ENCODE measurements at regions not wholly inside any gene's neighbourhood (a gene's known extent, or its start where the extent isn't known, plus 50 kb on each side); places are given as distances from the start of the nearest gene placed in this dataset.
A peak's percentile ranks its signal among the peaks of the same experiment; 100 is the strongest.
"Not testable (repeated sequence)": the region's sequence is repeated elsewhere in the genome, so short reads cannot be mapped to it uniquely, and the experiment has no call there.

DNA sequence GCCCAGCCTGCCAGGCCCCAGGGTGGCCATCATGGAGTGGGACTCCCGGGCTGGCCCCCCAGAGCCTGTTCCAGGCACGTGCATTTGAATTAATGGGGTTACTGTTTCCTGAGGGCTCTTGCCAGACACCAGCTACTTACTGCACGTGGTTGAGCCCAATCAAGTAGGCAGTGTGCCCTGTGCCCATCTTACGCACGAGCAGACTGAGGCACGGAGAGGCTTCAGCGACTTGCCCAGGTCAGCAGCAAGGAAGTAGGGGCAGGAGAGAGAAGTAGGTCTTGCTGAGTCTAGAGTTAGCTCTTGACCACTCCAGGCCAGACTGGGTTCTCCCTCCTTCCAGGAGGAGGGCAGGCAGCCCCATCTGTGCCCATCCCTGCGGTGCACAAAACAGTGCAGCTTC lies 67.7 kb downstream of the DIO3 start:
- intact Hi-C loops (cut with DNase I), result loop anchor here (2.0 to 5.0 kb wide), 3 partner anchors 777 to 1244 kb away; no protein-coding TSS in a partner anchor

DNA sequence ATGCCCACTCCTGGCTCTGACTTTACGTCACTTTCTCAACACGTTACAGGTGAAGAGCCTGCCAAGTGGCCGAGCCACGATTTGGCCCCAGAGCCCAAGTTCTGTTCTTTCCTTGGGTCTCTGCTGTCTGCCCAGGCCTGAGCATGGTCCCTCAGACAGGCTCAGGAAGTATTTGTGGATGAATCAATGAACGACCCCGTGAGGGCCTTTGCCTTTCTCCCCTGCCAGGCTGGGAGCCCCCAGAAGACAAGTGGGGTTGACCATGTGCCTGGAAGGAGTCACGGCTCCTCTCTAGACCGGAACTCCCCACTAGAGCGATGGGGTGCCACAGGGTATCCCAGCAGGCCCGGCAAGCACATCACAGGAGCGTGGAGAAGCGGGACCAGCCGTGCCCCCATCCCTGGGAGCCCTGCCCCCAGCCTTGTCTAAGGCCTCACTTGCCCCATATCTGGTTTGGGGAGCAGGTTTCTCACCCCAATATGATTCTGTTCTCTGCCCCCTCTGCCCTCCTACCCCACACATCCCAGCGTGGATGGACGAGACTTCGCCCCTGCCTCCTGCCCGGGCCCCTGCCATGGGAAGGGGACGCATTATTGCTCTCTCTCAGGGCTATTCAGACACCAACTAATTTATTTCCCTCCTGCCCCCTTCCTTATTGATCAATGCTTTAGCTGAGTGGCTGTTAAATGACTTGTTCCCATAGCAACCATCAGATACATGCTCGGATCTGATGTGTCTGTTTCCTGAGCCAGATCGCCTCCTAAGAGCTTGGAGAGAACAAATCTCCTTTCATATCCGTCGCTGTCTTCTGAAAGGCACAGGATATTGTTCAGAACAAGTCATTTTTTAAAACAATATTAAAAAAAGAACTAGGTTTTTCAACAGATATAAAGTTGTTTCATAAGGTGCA lies 69.0 kb downstream of the DIO3 start:
- H3K36me3 ChIP-seq, result no peaks in the 10 kb centered on the region
- TF ChIP-seq POLR2AphosphoS5 (IDR thresholded peaks at IDR 0.05), result no peak
- peaks cover 0 to 13% (median under 1%) of the 10 kb centered on the region in 4 donors for H3K27me3 ChIP-seq
- no peak overlapping the region for H3K4me3 ChIP-seq
- no peak overlapping the region for H3K27ac ChIP-seq (replicated peaks in 1 of 4)
- intact Hi-C loops (cut with DNase I), result no loop called here
- WGBS, result 91% methylated on average over 22 of the region's 22 CpGs
- H3K9me3 ChIP-seq, result no peaks in the 10 kb centered on the region
- no peak for DNase-seq (ENCODE audit: extremely low spot score)
- H3K4me1 ChIP-seq, result peaks cover 12 to 15% (median 14%) of the 10 kb centered on the region in 4 donors

More for the DNA sequence above, 67.7 kb downstream of the DIO3 start:
- Histone ChIP-seq H3K27ac (replicated peaks in 1 of 4) (no peak overlapping the region), H3K36me3 (no peaks in the 10 kb centered on the region), H3K4me1 (peaks cover 12 to 15% (median 14%) of the 10 kb centered on the region in 4 donors), H3K9me3 (no peaks in the 10 kb centered on the region), H3K27me3 (peaks cover 0 to under 1% (median 0%) of the 10 kb centered on the region in 4 donors), H3K4me3 (peak overlapping the region in 3 of 4 donors; percentile 31 to 42 (median 36))
- TF ChIP-seq POLR2A (IDR thresholded peaks at IDR 0.05; ENCODE audit: low read depth) (no peak), POLR2AphosphoS5 (IDR thresholded peaks at IDR 0.05) (no peak), EP300 (IDR thresholded peaks at IDR 0.05) (no peak)
- TF ChIP-seq, protein P1, sequence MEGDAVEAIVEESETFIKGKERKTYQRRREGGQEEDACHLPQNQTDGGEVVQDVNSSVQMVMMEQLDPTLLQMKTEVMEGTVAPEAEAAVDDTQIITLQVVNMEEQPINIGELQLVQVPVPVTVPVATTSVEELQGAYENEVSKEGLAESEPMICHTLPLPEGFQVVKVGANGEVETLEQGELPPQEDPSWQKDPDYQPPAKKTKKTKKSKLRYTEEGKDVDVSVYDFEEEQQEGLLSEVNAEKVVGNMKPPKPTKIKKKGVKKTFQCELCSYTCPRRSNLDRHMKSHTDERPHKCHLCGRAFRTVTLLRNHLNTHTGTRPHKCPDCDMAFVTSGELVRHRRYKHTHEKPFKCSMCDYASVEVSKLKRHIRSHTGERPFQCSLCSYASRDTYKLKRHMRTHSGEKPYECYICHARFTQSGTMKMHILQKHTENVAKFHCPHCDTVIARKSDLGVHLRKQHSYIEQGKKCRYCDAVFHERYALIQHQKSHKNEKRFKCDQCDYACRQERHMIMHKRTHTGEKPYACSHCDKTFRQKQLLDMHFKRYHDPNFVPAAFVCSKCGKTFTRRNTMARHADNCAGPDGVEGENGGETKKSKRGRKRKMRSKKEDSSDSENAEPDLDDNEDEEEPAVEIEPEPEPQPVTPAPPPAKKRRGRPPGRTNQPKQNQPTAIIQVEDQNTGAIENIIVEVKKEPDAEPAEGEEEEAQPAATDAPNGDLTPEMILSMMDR (IDR thresholded peaks at IDR 0.05), result no peak
- WGBS, result 84% methylated on average over 5 of the region's 8 CpGs
- DNase-seq (ENCODE audit: extremely low spot score), result no peak

- H3K4me3 ChIP-seq, result no peak overlapping the region
- H3K27ac ChIP-seq (replicated peaks in 1 of 4), result no peak overlapping the region
- H3K27me3 ChIP-seq, result peaks cover 0 to 22% (median 2%) of the 10 kb centered on the region in 4 donors
- H3K36me3 ChIP-seq, result no peaks in the 10 kb centered on the region
- peaks cover 12 to 15% (median 14%) of the 10 kb centered on the region in 4 donors for H3K4me1 ChIP-seq
- TF ChIP-seq EP300 (IDR thresholded peaks at IDR 0.05) (no peak), POLR2AphosphoS5 (IDR thresholded peaks at IDR 0.05) (no peak), POLR2A (IDR thresholded peaks at IDR 0.05; ENCODE audit: low read depth) (no peak)
- TF ChIP-seq, protein P1 (IDR thresholded peaks at IDR 0.05), result no peak
- no peak for DNase-seq (ENCODE audit: extremely low spot score)
- H3K9me3 ChIP-seq, result no peaks in the 10 kb centered on the region
- WGBS, result 88% methylated on average over 3 of the region's 3 CpGs
- intact Hi-C loops (cut with DNase I), result no loop called here
Measured at GRCh38 chr14:101631199-101631598, 69.9 kb downstream of the DIO3 start.

GRCh38 chr14:101631970-101632369 lies 70.7 kb downstream of the DIO3 start:
- H3K36me3 ChIP-seq; H3K9me3 ChIP-seq; H3K4me3 ChIP-seq; intact Hi-C loops (cut with DNase I); H3K27ac ChIP-seq (replicated peaks in 1 of 4): not testable (repeated sequence)
- peaks cover 0 to 25% (median 2%) of the 10 kb centered on the region in 4 donors for H3K27me3 ChIP-seq
- H3K4me1 ChIP-seq, result peaks cover 12 to 15% (median 14%) of the 10 kb centered on the region in 4 donors
- peak; percentile 57 for DNase-seq (ENCODE audit: extremely low spot score)
- 89% methylated on average over 13 of the region's 13 CpGs for WGBS

- H3K9me3 ChIP-seq, result no peaks in the 10 kb centered on the region
- no peak for TF ChIP-seq POLR2A (IDR thresholded peaks at IDR 0.05; ENCODE audit: low read depth)
- TF ChIP-seq POLR2AphosphoS5 (IDR thresholded peaks at IDR 0.05), result no peak
- no peak for TF ChIP-seq EP300 (IDR thresholded peaks at IDR 0.05)
- TF ChIP-seq, protein P1 (IDR thresholded peaks at IDR 0.05), result no peak
- H3K4me3 ChIP-seq, result no peak overlapping the region
- no peak overlapping the region for H3K27ac ChIP-seq (replicated peaks in 1 of 4)
- 92% methylated on average over 8 of the region's 8 CpGs for WGBS
- peaks cover 12 to 15% (median 14%) of the 10 kb centered on the region in 4 donors for H3K4me1 ChIP-seq
- peak; percentile 70 for DNase-seq (ENCODE audit: extremely low spot score)
- H3K27me3 ChIP-seq, result peaks cover 0 to 25% (median 2%) of the 10 kb centered on the region in 4 donors
- intact Hi-C loops (cut with DNase I), result no loop called here
- no peaks in the 10 kb centered on the region for H3K36me3 ChIP-seq
Measured at GRCh38 chr14:101632520-101632919, 71.2 kb downstream of the DIO3 start.

All from esophagus muscularis mucosa (tissue), 4 donors.